Activated gamma-delta T cell treated with Interleukin-2 at 50 U/mL for 16 hours (primary cell): ENCODE measurements at regions not wholly inside any gene's neighbourhood (a gene's known extent, or its start where the extent isn't known, plus 50 kb on each side); places are given as distances from the start of the nearest gene placed in this dataset.
A peak's percentile ranks its signal among the peaks of the same experiment; 100 is the strongest.
"Not testable (repeated sequence)": the region's sequence is repeated elsewhere in the genome, so short reads cannot be mapped to it uniquely, and the experiment has no call there.

Source experiments
- DNase-seq: peaks from one replicate; pipeline ENCODE4 v3.0.0-alpha.2; 2020

- not testable (repeated sequence) for DNase-seq
Observed at GRCh38 chr10:47711428-47711827, 52.0 kb downstream of the SYT15B start.

DNA sequence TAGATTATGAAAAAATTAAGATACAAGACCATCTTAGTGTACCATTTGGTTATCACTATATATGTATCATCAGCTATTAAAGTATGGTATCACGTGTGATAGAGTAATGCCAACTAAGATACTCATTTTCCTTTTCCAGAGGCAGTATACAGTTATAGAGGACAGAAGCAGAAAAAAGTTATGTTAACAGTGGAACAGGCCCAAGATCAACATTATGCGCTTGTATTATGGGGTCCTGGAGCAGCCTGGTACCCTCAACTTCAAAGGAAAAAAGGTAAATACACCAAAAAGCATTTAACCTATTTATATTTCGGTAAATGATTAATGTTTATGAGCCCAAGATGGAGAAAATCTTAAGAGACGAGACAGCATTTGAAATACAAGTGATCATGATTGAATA, 52.9 kb downstream of the SYT15B start:
- not testable (repeated sequence) for DNase-seq

DNA sequence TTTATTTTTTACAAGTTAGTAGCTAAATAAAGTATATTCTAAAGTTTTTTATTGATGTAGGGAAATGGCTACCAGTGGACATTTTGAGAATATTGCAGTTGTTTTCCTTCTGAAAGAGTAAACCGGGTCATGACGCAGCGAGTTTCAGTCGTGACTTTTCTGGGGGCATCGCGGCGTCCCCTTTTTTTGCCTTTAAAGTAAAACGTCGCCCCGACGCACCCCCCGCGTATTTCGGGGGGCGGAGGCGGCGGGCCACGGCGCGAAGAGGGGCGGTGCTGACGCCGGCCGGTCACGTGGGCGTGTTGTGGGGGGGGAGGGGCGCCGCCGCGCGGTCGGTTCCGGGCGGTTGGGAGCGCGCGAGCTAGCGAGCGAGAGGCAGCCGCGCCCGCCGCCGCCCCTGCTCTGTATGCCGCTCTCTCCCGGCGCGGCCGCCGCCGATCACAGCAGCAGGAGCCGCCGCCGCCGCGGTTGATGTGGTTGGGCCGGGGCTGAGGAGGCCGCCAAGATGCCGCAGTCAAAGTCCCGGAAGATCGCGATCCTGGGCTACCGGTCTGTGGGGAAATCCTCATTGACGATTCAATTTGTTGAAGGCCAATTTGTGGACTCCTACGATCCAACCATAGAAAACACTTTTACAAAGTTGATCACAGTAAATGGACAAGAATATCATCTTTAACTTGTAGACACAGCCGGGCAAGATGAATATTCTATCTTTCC, 57.5 kb downstream of the SYT15B start:
- peak; percentile 66 for DNase-seq

DNA sequence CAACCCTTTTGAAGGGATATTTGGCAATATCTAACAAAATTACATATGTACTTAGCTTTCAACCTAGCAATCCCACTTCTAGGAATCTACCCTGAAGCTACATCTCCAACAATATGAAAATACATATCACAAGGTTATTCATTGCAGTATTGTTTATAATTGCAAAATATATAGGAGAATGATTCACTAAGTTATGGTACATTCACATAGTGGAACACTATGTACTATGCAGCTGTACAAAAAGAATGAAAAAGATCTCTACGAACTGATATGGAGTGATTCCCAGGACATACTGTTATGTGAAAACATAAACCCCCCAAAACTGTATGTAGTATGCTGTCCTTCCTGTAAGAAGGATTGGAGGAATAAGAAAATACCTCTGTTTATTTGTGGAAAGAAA, 62.1 kb downstream of the SYT15B start:
- DNase-seq, result not testable (repeated sequence)

DNA sequence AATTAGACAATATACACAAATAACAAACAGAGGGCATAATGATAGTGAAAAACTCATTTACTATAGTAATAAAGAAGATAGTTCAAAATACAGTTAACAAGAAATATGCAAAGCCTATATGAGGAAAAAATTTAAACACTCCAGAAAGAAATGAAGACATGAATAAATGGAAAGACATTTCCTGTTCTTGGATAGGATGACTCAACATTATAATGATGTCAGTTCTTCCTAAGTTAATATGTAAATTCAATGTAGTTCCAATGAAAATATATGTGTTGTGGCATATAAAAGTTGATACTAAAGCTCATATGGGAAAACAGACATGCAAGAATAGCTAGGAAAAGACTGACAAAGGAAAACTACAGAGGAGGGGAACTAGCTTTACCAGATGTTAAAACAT, 63.5 kb downstream of the SYT15B start:
- DNase-seq, result not testable (repeated sequence)

GRCh38 chr10:47696170-47696569, 67.2 kb downstream of the SYT15B start:
- not testable (repeated sequence) for DNase-seq

DNA sequence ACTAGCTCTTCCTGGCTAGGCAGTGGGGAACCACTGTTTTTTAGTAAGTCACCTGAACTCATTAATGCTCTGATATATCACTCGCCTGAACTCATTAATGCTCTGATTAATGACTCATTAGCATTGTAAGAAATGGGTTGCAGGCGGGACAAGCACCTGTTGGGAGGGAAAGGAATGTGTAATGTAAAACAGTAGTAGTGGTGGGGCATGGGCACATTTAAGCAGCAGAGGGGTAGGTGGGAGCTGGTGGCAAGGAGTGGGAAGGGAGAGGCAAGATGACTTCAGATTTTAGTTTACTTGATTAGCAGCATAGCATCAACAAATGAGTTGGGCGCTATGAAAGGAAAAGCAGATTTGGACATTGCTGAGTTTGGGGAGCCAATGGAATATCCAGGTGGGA, 68.2 kb downstream of the SYT15B start:
- not testable (repeated sequence) for DNase-seq

- not testable (repeated sequence) for DNase-seq
Observed at GRCh38 chr10:47690304-47690703, 73.1 kb downstream of the SYT15B start.

DNA sequence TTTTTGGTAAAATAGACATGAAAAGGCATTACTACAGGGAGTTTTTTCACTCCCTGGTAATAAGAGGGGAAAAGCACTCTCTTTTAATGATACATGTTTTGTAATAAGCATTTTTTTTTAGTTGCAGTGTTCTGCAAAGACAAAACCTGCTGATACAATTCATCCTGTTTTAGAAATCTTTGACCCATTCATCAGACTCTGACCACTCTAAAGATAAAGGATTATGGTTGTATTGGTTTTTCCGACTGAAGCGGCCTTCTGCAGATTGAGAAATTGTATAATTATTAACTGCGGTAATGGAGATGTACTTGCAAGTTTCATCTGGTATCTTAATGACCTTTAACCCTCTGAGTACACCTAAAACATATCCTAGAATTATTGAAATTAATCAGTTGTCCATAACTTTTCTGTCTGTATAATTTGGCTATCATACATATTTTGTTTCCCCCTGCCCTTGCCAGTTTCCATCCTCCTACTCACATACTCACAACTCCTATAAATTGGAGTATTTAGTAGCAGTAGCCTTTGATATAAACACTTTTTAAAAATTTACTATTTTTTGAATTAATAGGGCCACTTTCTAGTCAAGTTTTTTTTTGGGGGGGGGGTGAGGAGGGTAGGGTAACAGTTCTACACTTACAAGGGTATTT, 79.4 kb downstream of the SYT15B start:
- not testable (repeated sequence) for DNase-seq

DNA sequence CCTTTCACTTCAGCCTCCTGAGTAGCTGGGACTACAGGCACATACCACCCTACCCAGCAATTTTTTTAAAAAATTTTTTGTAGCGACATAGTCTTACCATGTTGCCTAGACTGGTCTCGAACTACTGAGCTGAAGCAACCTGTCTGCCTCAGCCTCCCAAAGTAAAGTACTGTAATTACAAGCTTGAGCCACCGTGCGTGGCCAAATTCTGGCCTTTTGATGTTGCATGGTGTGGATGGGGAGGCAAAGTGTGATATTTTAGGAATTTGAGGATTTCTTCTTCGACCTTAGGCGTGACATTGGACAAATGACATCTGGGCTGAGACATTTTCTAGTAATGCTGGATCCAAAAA, 81.8 kb downstream of the SYT15B start:
- not testable (repeated sequence) for DNase-seq

- DNase-seq, result not testable (repeated sequence)
Observed at GRCh38 chr10:47680848-47681637, 82.3 kb downstream of the SYT15B start.

GRCh38 chr10:47676102-47676501, 87.3 kb downstream of the SYT15B start:
- DNase-seq, result not testable (repeated sequence)

DNA sequence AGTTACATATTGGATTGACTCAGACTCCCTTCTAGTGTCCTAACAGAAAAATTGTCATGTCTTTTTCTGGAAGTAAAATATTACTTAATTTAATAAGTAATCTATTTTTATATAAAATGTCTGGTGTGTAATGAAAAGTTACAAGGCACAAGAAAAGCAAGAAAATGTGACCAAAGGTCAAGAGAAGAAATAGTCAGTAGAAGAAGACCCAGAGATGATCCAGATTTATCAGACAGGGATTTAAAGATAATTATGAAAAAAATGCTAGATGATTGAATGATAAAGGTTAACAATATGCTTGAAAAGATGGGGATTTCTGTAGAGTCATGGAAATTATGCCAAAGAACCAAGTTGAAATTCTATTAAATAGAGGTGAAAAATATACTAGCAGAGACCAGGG, 87.8 kb downstream of the SYT15B start:
- DNase-seq, result not testable (repeated sequence)

DNA sequence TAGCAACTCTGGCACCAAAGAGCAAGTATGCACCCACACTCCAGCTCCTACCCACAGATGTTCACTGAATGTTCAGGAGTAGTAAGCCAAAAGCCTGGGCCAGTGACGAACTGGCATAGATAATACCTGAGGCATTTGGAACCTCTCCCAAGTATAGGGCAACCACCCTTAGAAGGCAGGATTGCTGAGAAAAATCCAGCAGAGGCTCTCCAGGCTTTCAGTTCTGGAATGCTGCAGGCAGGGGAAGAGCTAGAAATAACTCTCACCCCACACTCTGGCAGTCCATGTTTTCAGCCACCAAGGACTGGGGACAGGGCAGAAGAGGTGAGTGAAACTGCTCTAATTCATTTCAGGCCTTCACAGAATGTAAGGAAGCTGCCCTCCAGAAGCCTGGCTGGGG, 90.3 kb downstream of the SYT15B start:
- not testable (repeated sequence) for DNase-seq

DNA sequence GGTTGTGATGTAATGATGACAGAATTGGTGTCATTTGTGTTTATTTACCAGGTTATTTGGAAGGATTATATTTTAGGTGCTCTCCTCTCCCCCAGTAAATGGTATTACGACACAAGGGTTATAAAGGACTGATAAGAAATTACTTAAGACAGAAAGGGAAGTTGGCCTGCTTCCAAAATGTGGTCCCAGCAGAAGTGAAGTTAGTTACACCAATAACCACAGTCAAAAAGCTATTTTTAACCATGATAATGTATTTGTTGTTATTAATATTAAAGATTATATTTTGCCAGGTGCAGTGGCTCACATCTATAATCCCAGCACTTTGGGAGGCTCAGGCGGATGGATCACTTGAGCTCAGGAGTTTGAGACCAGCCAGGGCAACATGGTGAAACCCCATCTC, 92.5 kb downstream of the SYT15B start:
- not testable (repeated sequence) for DNase-seq

GRCh38 chr10:47661955-47662577, 101.3 kb downstream of the SYT15B start:
- not testable (repeated sequence) for DNase-seq

- not testable (repeated sequence) for DNase-seq
Observed at GRCh38 chr10:47656732-47657131, 106.7 kb downstream of the SYT15B start.

DNA sequence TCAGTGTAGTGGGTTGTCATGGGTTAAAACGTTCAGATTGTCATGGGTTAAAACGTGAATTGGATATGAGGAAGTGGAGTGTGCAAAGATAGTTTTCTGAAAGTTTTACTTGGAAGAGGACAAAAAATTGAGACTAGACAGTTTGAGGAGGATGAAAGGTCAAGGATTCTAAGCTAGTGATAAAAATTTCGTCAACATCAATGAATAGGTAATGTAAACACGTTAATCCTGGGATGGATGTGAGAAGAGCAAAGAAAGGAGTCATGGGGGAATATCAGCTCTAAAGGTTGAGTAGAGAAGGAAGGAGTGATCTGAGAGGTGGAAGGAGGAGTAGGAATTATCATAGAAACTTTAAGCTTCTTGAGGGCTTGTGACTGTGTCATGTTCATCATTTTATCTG, 109.2 kb downstream of the SYT15B start:
- not testable (repeated sequence) for DNase-seq

DNA sequence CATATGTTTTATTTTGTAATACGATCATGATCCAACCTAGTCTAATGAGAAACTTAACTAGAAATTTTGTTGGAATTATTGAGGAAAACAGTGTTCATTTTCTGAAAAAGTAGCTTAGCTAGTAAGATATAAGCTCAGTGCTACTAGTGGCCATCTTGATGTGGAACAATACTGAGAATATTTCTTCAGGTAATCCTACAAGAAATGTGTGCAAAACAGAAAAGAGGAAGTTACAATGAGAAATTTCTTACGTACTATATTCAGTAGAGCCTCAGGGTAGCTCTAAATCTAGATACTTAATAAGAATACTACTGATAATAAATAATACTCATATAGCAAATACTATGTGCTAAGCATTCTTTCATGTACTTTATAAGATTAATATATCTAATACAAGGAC, 114.8 kb downstream of the SYT15B start:
- DNase-seq, result not testable (repeated sequence)

- not testable (repeated sequence) for DNase-seq
Observed at GRCh38 chr10:47647523-47648101, 115.8 kb downstream of the SYT15B start.

DNA sequence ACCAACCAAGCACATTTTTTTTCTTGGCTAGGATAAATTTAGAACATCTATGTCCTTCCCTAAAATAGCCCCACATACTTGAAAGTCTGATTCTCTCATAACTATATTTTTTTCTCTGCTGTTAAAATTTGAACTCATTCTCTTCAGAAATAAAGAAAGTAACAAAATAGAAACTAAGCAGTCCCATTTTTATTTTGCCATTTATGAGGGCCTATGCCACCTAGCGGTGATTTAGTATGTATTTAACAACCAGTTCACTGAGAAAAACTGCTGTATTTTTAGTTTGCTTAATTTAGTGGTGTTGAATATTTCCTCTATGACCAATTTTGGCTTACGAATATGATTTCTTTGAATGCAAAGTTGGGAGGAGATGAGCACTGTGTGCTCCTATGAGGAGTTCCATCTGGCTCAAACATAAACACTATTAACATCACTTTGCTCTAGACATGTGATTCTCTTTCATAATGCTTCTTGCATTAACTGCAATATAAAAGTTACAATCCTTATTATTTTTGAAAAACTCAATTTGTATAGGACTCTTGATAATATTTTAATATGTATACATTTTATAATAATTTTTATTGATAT, 116.6 kb downstream of the SYT15B start:
- DNase-seq, result not testable (repeated sequence)

GRCh38 chr10:47626975-47627374, 103.5 kb upstream of the AGAP9 start:
- DNase-seq, result not testable (repeated sequence)
